ELF-1 (cell line): ENCODE measurements at regions not wholly inside any gene's neighbourhood (a gene's known extent, or its start where the extent isn't known, plus 50 kb on each side); places are given as distances from the start of the nearest gene placed in this dataset.

ENCODE experiments used
- DNase-seq: peaks from one replicate; pipeline ENCODE4 v3.0.0-alpha.2; 2016; ENCODE audit warnings: low read depth, low spot score

- no peak for DNase-seq
Observed at GRCh38 chr12:127912035-127912665, 354.8 kb upstream of the TMEM132C start.

- no peak for DNase-seq
Observed at GRCh38 chr12:127923501-127923900, 343.5 kb upstream of the TMEM132C start.

GRCh38 chr12:127925971-127926370 is 341.0 kb upstream of the TMEM132C start:
- DNase-seq: peak; percentile 53

GRCh38 chr12:127928178-127928577 is 338.8 kb upstream of the TMEM132C start:
- DNase-seq: no peak

GRCh38 chr12:127928615-127929571 is 338.1 kb upstream of the TMEM132C start:
- DNase-seq: no peak

GRCh38 chr12:127930122-127930521 is 336.8 kb upstream of the TMEM132C start:
- no peak for DNase-seq

GRCh38 chr12:127934409-127934808 is 332.6 kb upstream of the TMEM132C start:
- DNase-seq: no peak

GRCh38 chr12:127936463-127936862 is 330.5 kb upstream of the TMEM132C start:
- no peak for DNase-seq

- no peak for DNase-seq
Observed at GRCh38 chr12:127941332-127941731, 325.6 kb upstream of the TMEM132C start.

- DNase-seq: no peak
Observed at GRCh38 chr12:127942981-127943380, 324.0 kb upstream of the TMEM132C start.

- DNase-seq: peak; percentile 44
Observed at GRCh38 chr12:127943481-127944210, 323.3 kb upstream of the TMEM132C start.

GRCh38 chr12:127944211-127944899 is 322.6 kb upstream of the TMEM132C start:
- no peak for DNase-seq

- no peak for DNase-seq
Observed at GRCh38 chr12:127957001-127957660, 309.8 kb upstream of the TMEM132C start.

GRCh38 chr12:127962303-127962702 is 304.7 kb upstream of the TMEM132C start:
- no peak for DNase-seq

GRCh38 chr12:127963933-127964332 is 303.0 kb upstream of the TMEM132C start:
- DNase-seq: no peak

- DNase-seq: no peak
Observed at GRCh38 chr12:127964717-127965116, 302.3 kb upstream of the TMEM132C start.

- no peak for DNase-seq
Observed at GRCh38 chr12:127966331-127966730, 300.6 kb upstream of the TMEM132C start.

GRCh38 chr12:127970491-127970890 is 296.5 kb upstream of the TMEM132C start:
- no peak for DNase-seq

- DNase-seq: no peak
Observed at GRCh38 chr12:127980585-127980984, 286.4 kb upstream of the TMEM132C start.

GRCh38 chr12:127981875-127982274 is 285.1 kb upstream of the TMEM132C start:
- DNase-seq: no peak

GRCh38 chr12:127983213-127983791 is 283.7 kb upstream of the TMEM132C start:
- peak; percentile 50 for DNase-seq
